D721Med (cell line): ENCODE measurements at regions not wholly inside any gene's neighbourhood (a gene's known extent, or its start where the extent isn't known, plus 50 kb on each side); places are given as distances from the start of the nearest gene placed in this dataset.
"Not testable (repeated sequence)": the region's sequence is repeated elsewhere in the genome, so short reads cannot be mapped to it uniquely, and the experiment has no call there.

ENCODE experiments used
- DNase-seq: peaks from one replicate; pipeline ENCODE4 v3.0.0; 2011; ENCODE audit warnings: low spot score; ENCODE audit not compliant: insufficient read length
- FAIRE-seq: peaks from 2 replicates; lab custom pipeline; 2011; peaks lifted over from hg19 to GRCh38; lab: Jason Lieb, UNC
- CTCF ChIP-seq: IDR thresholded peaks from 2 replicates; pipeline ENCODE4 v1.5.1; 2012; ENCODE audit warnings: mild to moderate bottlenecking, control low read depth; ENCODE audit not compliant: insufficient read depth; ENCODE audit errors: missing control alignments

DNA sequence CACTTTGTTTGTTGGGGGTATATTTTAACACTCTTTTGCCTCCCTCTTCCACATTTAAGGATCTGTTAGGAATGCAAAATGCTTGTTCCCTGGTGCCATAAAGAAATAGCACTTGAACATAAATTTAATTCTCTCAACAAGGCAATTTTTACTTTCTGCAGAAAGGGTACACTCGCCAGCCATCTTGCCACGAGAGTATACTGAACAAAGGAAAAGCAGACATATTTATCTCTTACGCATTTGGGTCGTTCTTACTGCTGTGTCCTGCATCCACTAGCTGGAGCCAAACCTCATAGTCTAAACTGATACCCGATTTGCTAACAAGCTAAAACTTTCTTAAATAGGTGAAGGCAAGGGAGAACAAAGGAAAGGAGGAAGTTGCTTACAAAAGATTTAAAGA, 129.5 kb downstream of the B3GNT2 start:
- no peak for TF ChIP-seq CTCF
- DNase-seq (no peak), FAIRE-seq (no peak)

GRCh38 chr2:62321380-62322289, 125.7 kb downstream of the B3GNT2 start:
- FAIRE-seq = no peak
- TF ChIP-seq CTCF = no peak
- DNase-seq = no peak

GRCh38 chr2:62320657-62321357, 124.9 kb downstream of the B3GNT2 start:
- TF ChIP-seq CTCF = no peak
- DNase-seq (no peak), FAIRE-seq (no peak)

DNA sequence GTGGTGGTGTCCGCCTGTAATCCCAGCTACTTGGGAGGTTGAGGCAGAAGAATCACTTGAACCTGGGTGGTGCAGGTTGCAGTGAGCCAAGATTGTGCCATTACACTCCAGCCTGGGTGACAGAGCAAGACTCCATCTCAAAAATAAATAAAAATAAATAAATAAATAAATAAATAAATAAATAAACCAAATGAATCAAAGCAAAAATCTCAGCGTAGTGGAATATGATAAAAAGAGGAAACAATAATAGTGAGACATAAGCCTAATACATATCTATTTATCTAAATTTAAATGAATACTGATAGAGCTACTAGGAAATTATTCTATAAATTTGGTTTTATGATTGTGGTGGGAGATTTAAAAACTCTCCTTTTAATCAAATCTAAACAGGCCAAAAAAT, 124.2 kb downstream of the B3GNT2 start:
- DNase-seq, FAIRE-seq: not testable (repeated sequence)

GRCh38 chr2:62319070-62319469, 123.2 kb downstream of the B3GNT2 start:
- TF ChIP-seq CTCF = no peak
- no peak for DNase-seq
- no peak for FAIRE-seq

- FAIRE-seq (no peak), DNase-seq (no peak)
- TF ChIP-seq CTCF = no peak
Observed at GRCh38 chr2:62315476-62315875, 119.6 kb downstream of the B3GNT2 start.

GRCh38 chr2:62314291-62314690, 118.4 kb downstream of the B3GNT2 start:
- TF ChIP-seq CTCF = no peak
- no peak for FAIRE-seq
- DNase-seq = no peak
